Right ventricle myocardium inferior (tissue), 1 donor: ENCODE measurements at regions not wholly inside any gene's neighbourhood (a gene's known extent, or its start where the extent isn't known, plus 50 kb on each side); places are given as distances from the start of the nearest gene placed in this dataset.

Experiments used
- ATAC-seq: fragments of 200-7000 bp; cut with Tn5 transposase; one replicate; pipeline ENCODE4 v1.9.1; 2020; ENCODE audit warnings: mild to moderate bottlenecking, moderate library complexity
- DNase-seq: peaks from one replicate; pipeline ENCODE4 v3.0.0; 2021; ENCODE audit errors: missing footprints
- intact Hi-C: fragments of 100-400 bp; cut with DNase I; formaldehyde crosslinking; loops from one replicate; pipeline ENCODE4 v1.11.0; 2022
- donor health status: DM: no; HTN: yes; CAD: no; lungs with severe emphysema.

- intact Hi-C loops: no loop called here
- ATAC-seq (no peak), DNase-seq (no peak)
These were observed 306.3 kb upstream of the ESRRG start for GRCh38 chr1:217029281-217030157.

GRCh38 chr1:217027403-217028080, 304.3 kb upstream of the ESRRG start:
- intact Hi-C loops: no loop called here
- no peak for ATAC-seq
- DNase-seq: no peak

- DNase-seq (no peak), ATAC-seq (no peak)
- intact Hi-C loops: no loop called here
These were observed 303.3 kb upstream of the ESRRG start for GRCh38 chr1:217026531-217026930.

- DNase-seq (no peak), ATAC-seq (no peak)
- intact Hi-C loops: no loop called here
These were observed 302.2 kb upstream of the ESRRG start for GRCh38 chr1:217025381-217025780.

GRCh38 chr1:217024911-217025310, 301.7 kb upstream of the ESRRG start:
- ATAC-seq (no peak), DNase-seq (no peak)
- intact Hi-C loops: no loop called here

GRCh38 chr1:217021956-217022355, 298.7 kb upstream of the ESRRG start:
- no peak for ATAC-seq
- intact Hi-C loops: no loop called here

GRCh38 chr1:217021400-217021799, 298.2 kb upstream of the ESRRG start:
- ATAC-seq: no peak
- DNase-seq: no peak
- intact Hi-C loops: no loop called here

More at GRCh38 chr1:217021956-217022355, 298.7 kb upstream of the ESRRG start:
- no peak for DNase-seq

GRCh38 chr1:217019475-217019874, 296.2 kb upstream of the ESRRG start:
- DNase-seq (no peak), ATAC-seq (no peak)
- intact Hi-C loops: no loop called here

- intact Hi-C loops: no loop called here
- ATAC-seq: no peak
- no peak for DNase-seq
These were observed 295.4 kb upstream of the ESRRG start for GRCh38 chr1:217018648-217019047.

GRCh38 chr1:217017165-217017564, 293.9 kb upstream of the ESRRG start:
- intact Hi-C loops: no loop called here
- ATAC-seq (no peak), DNase-seq (no peak)

GRCh38 chr1:217014066-217014465, 290.8 kb upstream of the ESRRG start:
- intact Hi-C loops: no loop called here
- DNase-seq: no peak
- no peak for ATAC-seq

- intact Hi-C loops: no loop called here
- ATAC-seq (no peak), DNase-seq (no peak)
These were observed 289.4 kb upstream of the ESRRG start for GRCh38 chr1:217012659-217013058.

- DNase-seq (no peak), ATAC-seq (no peak)
- intact Hi-C loops: no loop called here
These were observed 287.9 kb upstream of the ESRRG start for GRCh38 chr1:217011097-217011496.

GRCh38 chr1:217010253-217010652, 287.0 kb upstream of the ESRRG start:
- ATAC-seq: no peak

GRCh38 chr1:217009376-217009775, 286.1 kb upstream of the ESRRG start:
- intact Hi-C loops: no loop called here
- ATAC-seq: no peak
- no peak for DNase-seq

More at GRCh38 chr1:217010253-217010652, 287.0 kb upstream of the ESRRG start:
- intact Hi-C loops: no loop called here
- DNase-seq: no peak

GRCh38 chr1:217004776-217005436, 281.7 kb upstream of the ESRRG start:
- DNase-seq (no peak), ATAC-seq (no peak)
- intact Hi-C loops: no loop called here

- ATAC-seq: no peak
- intact Hi-C loops: no loop called here
- DNase-seq: no peak
These were observed 280.1 kb upstream of the ESRRG start for GRCh38 chr1:217003355-217003754.

- DNase-seq: no peak
- intact Hi-C loops: no loop called here
- no peak for ATAC-seq
These were observed 274.6 kb upstream of the ESRRG start for GRCh38 chr1:216997831-216998230.

GRCh38 chr1:216997069-216997468, 273.8 kb upstream of the ESRRG start:
- ATAC-seq: no peak
- DNase-seq: no peak
- intact Hi-C loops: no loop called here

- ATAC-seq (no peak), DNase-seq (no peak)
- intact Hi-C loops: no loop called here
These were observed 261.3 kb upstream of the ESRRG start for GRCh38 chr1:216984536-216984935.
